Activated CD4-positive, alpha-beta T cell treated with anti-CD3 and anti-CD28 coated beads, Interleukin-2, amount 10 ng/mL, durations not matched to agents 24 days and 14 days (primary cell): ENCODE measurements at regions not wholly inside any gene's neighbourhood (a gene's known extent, or its start where the extent isn't known, plus 50 kb on each side); places are given as distances from the start of the nearest gene placed in this dataset.

ENCODE experiments used
- DNase-seq: peaks from one replicate; pipeline ENCODE4 v3.0.0; 2022
- H3K27ac Mint-ChIP-seq: one replicate; pipeline ENCODE4 v1.8.0; 2022; ENCODE audit warnings: mild to moderate bottlenecking, mixed read lengths
- H3K27me3 Mint-ChIP-seq: one replicate; pipeline ENCODE4 v1.8.0; 2022; ENCODE audit warnings: mixed read lengths
- H3K36me3 Mint-ChIP-seq: one replicate; pipeline ENCODE4 v1.8.0; 2022; ENCODE audit warnings: low read depth, mild to moderate bottlenecking, mixed read lengths
- H3K4me1 Mint-ChIP-seq: one replicate; pipeline ENCODE4 v1.8.0; 2021; ENCODE audit warnings: mixed read lengths
- H3K4me3 Mint-ChIP-seq: one replicate; pipeline ENCODE4 v1.8.0; 2022; ENCODE audit warnings: mild to moderate bottlenecking, moderate library complexity, mixed read lengths
- H3K9me3 Mint-ChIP-seq: one replicate; pipeline ENCODE4 v1.8.0; 2021; ENCODE audit warnings: mixed read lengths
- intact Hi-C: fragments of 100-400 bp; cut with micrococcal nuclease; formaldehyde crosslinking; loops from one replicate; pipeline ENCODE4 v1.15.1; 2023

- Mint-ChIP-seq H3K4me3 (no peak overlapping the region), H3K4me1 (no peaks in the 10 kb centered on the region), H3K9me3 (peaks cover 14% of the 10 kb centered on the region), H3K36me3 (no peaks in the 10 kb centered on the region), H3K27ac (no peak overlapping the region), H3K27me3 (no peaks in the 10 kb centered on the region)
- intact Hi-C loops: no loop called here
- no peak for DNase-seq
Observed at GRCh38 chr3:28000608-28001007, 240.8 kb upstream of the CMC1 start.

- peaks cover 4% of the 10 kb centered on the region for H3K9me3 Mint-ChIP-seq
- H3K4me3 Mint-ChIP-seq: no peak overlapping the region
- H3K27me3 Mint-ChIP-seq: no peaks in the 10 kb centered on the region
- H3K36me3 Mint-ChIP-seq: no peaks in the 10 kb centered on the region
- DNase-seq: no peak
- intact Hi-C loops: no loop called here
- H3K27ac Mint-ChIP-seq: no peak overlapping the region
- no peaks in the 10 kb centered on the region for H3K4me1 Mint-ChIP-seq
Observed at GRCh38 chr3:28008235-28008634, 233.2 kb upstream of the CMC1 start.

- H3K27me3 Mint-ChIP-seq: no peaks in the 10 kb centered on the region
Observed at GRCh38 chr3:28012830-28013229, 228.6 kb upstream of the CMC1 start.

GRCh38 chr3:28013864-28014473 lies 227.4 kb upstream of the CMC1 start:
- DNase-seq: no peak
- no peaks in the 10 kb centered on the region for H3K9me3 Mint-ChIP-seq
- H3K4me3 Mint-ChIP-seq: no peak overlapping the region
- H3K27me3 Mint-ChIP-seq: no peaks in the 10 kb centered on the region
- no peak overlapping the region for H3K27ac Mint-ChIP-seq
- intact Hi-C loops: no loop called here
- no peaks in the 10 kb centered on the region for H3K36me3 Mint-ChIP-seq
- peaks cover 1% of the 10 kb centered on the region for H3K4me1 Mint-ChIP-seq

More at GRCh38 chr3:28012830-28013229, 228.6 kb upstream of the CMC1 start:
- H3K9me3 Mint-ChIP-seq: no peaks in the 10 kb centered on the region
- peaks cover 1% of the 10 kb centered on the region for H3K4me1 Mint-ChIP-seq
- DNase-seq: no peak
- intact Hi-C loops: no loop called here
- no peak overlapping the region for H3K4me3 Mint-ChIP-seq
- no peak overlapping the region for H3K27ac Mint-ChIP-seq
- H3K36me3 Mint-ChIP-seq: no peaks in the 10 kb centered on the region

- peaks cover 15% of the 10 kb centered on the region for H3K9me3 Mint-ChIP-seq
- H3K27me3 Mint-ChIP-seq: no peaks in the 10 kb centered on the region
- H3K27ac Mint-ChIP-seq: no peak overlapping the region
- H3K4me1 Mint-ChIP-seq: peaks cover 1% of the 10 kb centered on the region
- no peak for DNase-seq
- H3K4me3 Mint-ChIP-seq: no peak overlapping the region
- intact Hi-C loops: no loop called here
- H3K36me3 Mint-ChIP-seq: peaks cover 2% of the 10 kb centered on the region
Observed at GRCh38 chr3:28018925-28019718, 222.3 kb upstream of the CMC1 start.

GRCh38 chr3:28019740-28020139 lies 221.7 kb upstream of the CMC1 start:
- Mint-ChIP-seq H3K27ac (no peak overlapping the region), H3K4me3 (no peak overlapping the region), H3K27me3 (no peaks in the 10 kb centered on the region), H3K9me3 (peaks cover 15% of the 10 kb centered on the region), H3K4me1 (peaks cover 1% of the 10 kb centered on the region), H3K36me3 (peaks cover 2% of the 10 kb centered on the region)
- intact Hi-C loops: no loop called here
- no peak for DNase-seq

GRCh38 chr3:28022916-28023315 lies 218.5 kb upstream of the CMC1 start:
- Mint-ChIP-seq H3K4me1 (no peaks in the 10 kb centered on the region), H3K9me3 (peaks cover 21% of the 10 kb centered on the region), H3K4me3 (no peak overlapping the region), H3K36me3 (peaks cover 2% of the 10 kb centered on the region), H3K27ac (no peak overlapping the region), H3K27me3 (no peaks in the 10 kb centered on the region)
- no peak for DNase-seq
- intact Hi-C loops: no loop called here

GRCh38 chr3:28028554-28028953 lies 212.9 kb upstream of the CMC1 start:
- no peak for DNase-seq
- Mint-ChIP-seq H3K9me3 (peaks cover 13% of the 10 kb centered on the region), H3K27me3 (no peaks in the 10 kb centered on the region), H3K4me1 (no peaks in the 10 kb centered on the region), H3K4me3 (no peak overlapping the region), H3K27ac (no peak overlapping the region), H3K36me3 (peaks cover 2% of the 10 kb centered on the region)
- intact Hi-C loops: no loop called here

- intact Hi-C loops: no loop called here
- H3K27ac Mint-ChIP-seq: no peak overlapping the region
- no peaks in the 10 kb centered on the region for H3K36me3 Mint-ChIP-seq
- H3K4me1 Mint-ChIP-seq: peaks cover 4% of the 10 kb centered on the region
- DNase-seq: no peak
- H3K9me3 Mint-ChIP-seq: peaks cover 3% of the 10 kb centered on the region
- no peaks in the 10 kb centered on the region for H3K27me3 Mint-ChIP-seq
- no peak overlapping the region for H3K4me3 Mint-ChIP-seq
Observed at GRCh38 chr3:28033059-28033784, 208.2 kb upstream of the CMC1 start.

GRCh38 chr3:28036599-28037575 lies 204.5 kb upstream of the CMC1 start:
- peaks cover 4% of the 10 kb centered on the region for H3K4me1 Mint-ChIP-seq
- H3K36me3 Mint-ChIP-seq: no peaks in the 10 kb centered on the region
- H3K9me3 Mint-ChIP-seq: peaks cover 6% of the 10 kb centered on the region
- peak overlapping the region; percentile 18 for H3K27ac Mint-ChIP-seq
- intact Hi-C loops: no loop called here
- no peak overlapping the region for H3K4me3 Mint-ChIP-seq
- DNase-seq: no peak
- H3K27me3 Mint-ChIP-seq: no peaks in the 10 kb centered on the region

GRCh38 chr3:28039234-28039633 lies 202.2 kb upstream of the CMC1 start:
- Mint-ChIP-seq H3K9me3 (peaks cover 3% of the 10 kb centered on the region), H3K27ac (no peak overlapping the region), H3K4me3 (no peak overlapping the region), H3K4me1 (peaks cover 4% of the 10 kb centered on the region), H3K36me3 (no peaks in the 10 kb centered on the region), H3K27me3 (no peaks in the 10 kb centered on the region)
- intact Hi-C loops: no loop called here
- DNase-seq: no peak

- Mint-ChIP-seq H3K4me3 (no peak overlapping the region), H3K4me1 (peaks cover 4% of the 10 kb centered on the region), H3K27ac (no peak overlapping the region), H3K27me3 (no peaks in the 10 kb centered on the region), H3K9me3 (peaks cover 3% of the 10 kb centered on the region), H3K36me3 (no peaks in the 10 kb centered on the region)
- no peak for DNase-seq
- intact Hi-C loops: no loop called here
Observed at GRCh38 chr3:28039829-28040228, 201.6 kb upstream of the CMC1 start.

GRCh38 chr3:28042095-28042635 lies 199.3 kb upstream of the CMC1 start:
- Mint-ChIP-seq H3K9me3 (peaks cover 3% of the 10 kb centered on the region), H3K27ac (no peak overlapping the region), H3K4me3 (no peak overlapping the region), H3K36me3 (no peaks in the 10 kb centered on the region), H3K27me3 (peaks cover 2% of the 10 kb centered on the region), H3K4me1 (no peaks in the 10 kb centered on the region)
- intact Hi-C loops: no loop called here
- peak; percentile 39 for DNase-seq
